HEK293T (cell line): ENCODE measurements at regions not wholly inside any gene's neighbourhood (a gene's known extent, or its start where the extent isn't known, plus 50 kb on each side); places are given as distances from the start of the nearest gene placed in this dataset.

Experiments used
- CTCF ChIA-PET: fragments of 350-600 bp; formaldehyde crosslinking; extraction: SDS; loops from one replicate; lab custom pipeline; 2021; ENCODE audit warnings: antibody characterized with exemption, inconsistent platforms; lab: Yijun Ruan, JAX
- POLR2A ChIA-PET: fragments of 350-600 bp; formaldehyde crosslinking; extraction: SDS; loops from one replicate; lab custom pipeline; 2020; ENCODE audit warnings: antibody characterized with exemption, inconsistent platforms; lab: Yijun Ruan, JAX
- DNase-seq: peaks from one replicate; pipeline ENCODE4 v3.0.0; 2012; ENCODE audit warnings: mixed read lengths; ENCODE audit errors: extremely low spot score
- ARNT ChIP-seq: fragments of 450-650 bp; IDR thresholded peaks from 2 replicates; pipeline ENCODE4 v1.6.1; 2017; ENCODE audit warnings: mild to moderate bottlenecking
- BHLHE40 ChIP-seq: fragments of 450-650 bp; IDR thresholded peaks from 2 replicates; pipeline ENCODE4 v1.6.1; 2016; ENCODE audit warnings: mild to moderate bottlenecking, moderate library complexity, borderline replicate concordance
- CTBP1 ChIP-seq: fragments of 450-650 bp; IDR thresholded peaks from 2 replicates; pipeline ENCODE4 v1.6.1; 2016; ENCODE audit warnings: borderline replicate concordance
- ELF4 ChIP-seq: fragments of 450-650 bp; IDR thresholded peaks from 2 replicates; pipeline ENCODE4 v1.6.1; 2017; ENCODE audit warnings: antibody characterized with exemption
- FOXA1 ChIP-seq: fragments of 450-650 bp; IDR thresholded peaks from 2 replicates; pipeline ENCODE4 v1.6.1; 2016; ENCODE audit warnings: mild to moderate bottlenecking
- FOXK2 ChIP-seq: fragments of 450-650 bp; IDR thresholded peaks from 2 replicates; pipeline ENCODE4 v1.6.1; 2016; ENCODE audit warnings: mild to moderate bottlenecking
- FOXM1 ChIP-seq: fragments of 450-650 bp; IDR thresholded peaks from 2 replicates; pipeline ENCODE4 v1.6.1; 2017; ENCODE audit warnings: mild to moderate bottlenecking, borderline replicate concordance
- HDGF ChIP-seq: fragments of 450-650 bp; IDR thresholded peaks from 2 replicates; pipeline ENCODE4 v1.6.1; 2017; ENCODE audit warnings: antibody characterized with exemption, borderline replicate concordance
- L3MBTL2 ChIP-seq: fragments of 450-650 bp; conservative IDR thresholded peaks from 2 replicates; pipeline ENCODE4 v1.6.1; 2016; ENCODE audit warnings: mild to moderate bottlenecking
- LEF1 ChIP-seq: fragments of 450-650 bp; IDR thresholded peaks from 2 replicates; pipeline ENCODE4 v1.6.1; 2017; ENCODE audit warnings: mild to moderate bottlenecking, borderline replicate concordance
- NFRKB ChIP-seq: fragments of 450-650 bp; IDR thresholded peaks from 2 replicates; pipeline ENCODE4 v1.6.1; 2016; ENCODE audit warnings: mild to moderate bottlenecking, moderate library complexity
- SP1 ChIP-seq: fragments of 450-650 bp; IDR thresholded peaks from 2 replicates; pipeline ENCODE4 v1.6.1; 2017
- SUZ12 ChIP-seq: fragments of 450-650 bp; IDR thresholded peaks from 2 replicates; pipeline ENCODE4 v1.6.1; 2016; ENCODE audit warnings: mild to moderate bottlenecking
- TARDBP ChIP-seq: fragments of 450-650 bp; IDR thresholded peaks from 2 replicates; pipeline ENCODE4 v1.6.1; 2016
- ZNF384 ChIP-seq: fragments of 450-650 bp; IDR thresholded peaks from 2 replicates; pipeline ENCODE4 v1.6.1; 2016
- TF ChIP-seq, protein P1 (sequence below): fragments of 450-650 bp; IDR thresholded peaks from 2 replicates; pipeline ENCODE4 v1.6.1; 2016

DNA sequence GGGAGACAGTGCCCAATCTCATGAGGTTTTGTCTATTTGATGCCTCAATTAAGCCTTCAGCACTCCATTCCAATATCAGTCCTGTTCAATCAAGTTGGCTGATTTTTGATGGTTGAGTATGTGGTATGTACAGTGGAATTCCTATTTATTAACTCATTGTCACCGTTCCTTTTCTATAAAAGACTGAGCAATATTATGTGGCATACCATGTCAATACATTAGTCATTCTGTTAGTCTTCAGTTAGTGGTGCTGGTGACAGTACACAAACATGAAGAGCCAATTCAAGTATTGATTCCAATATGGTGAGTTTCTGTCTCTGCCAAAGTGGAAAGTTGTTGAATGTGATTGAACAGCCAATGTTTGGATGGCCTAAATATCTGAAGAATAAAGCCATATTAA is 1343.9 kb downstream of the SUCLG1 start:
- ChIA-PET POLR2A (no interaction called here), CTCF (no interaction called here)
- TF ChIP-seq SUZ12 (no peak), BHLHE40 (no peak), TARDBP (no peak), ARNT (no peak), L3MBTL2 (no peak), FOXM1 (no peak), FOXK2 (no peak), SP1 (no peak), CTBP1 (no peak), ELF4 (no peak), LEF1 (no peak), FOXA1 (no peak), NFRKB (no peak), HDGF (no peak), ZNF384 (no peak)
- TF ChIP-seq, protein P1, sequence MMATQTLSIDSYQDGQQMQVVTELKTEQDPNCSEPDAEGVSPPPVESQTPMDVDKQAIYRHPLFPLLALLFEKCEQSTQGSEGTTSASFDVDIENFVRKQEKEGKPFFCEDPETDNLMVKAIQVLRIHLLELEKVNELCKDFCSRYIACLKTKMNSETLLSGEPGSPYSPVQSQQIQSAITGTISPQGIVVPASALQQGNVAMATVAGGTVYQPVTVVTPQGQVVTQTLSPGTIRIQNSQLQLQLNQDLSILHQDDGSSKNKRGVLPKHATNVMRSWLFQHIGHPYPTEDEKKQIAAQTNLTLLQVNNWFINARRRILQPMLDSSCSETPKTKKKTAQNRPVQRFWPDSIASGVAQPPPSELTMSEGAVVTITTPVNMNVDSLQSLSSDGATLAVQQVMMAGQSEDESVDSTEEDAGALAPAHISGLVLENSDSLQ = no peak
- no peak for DNase-seq

DNA sequence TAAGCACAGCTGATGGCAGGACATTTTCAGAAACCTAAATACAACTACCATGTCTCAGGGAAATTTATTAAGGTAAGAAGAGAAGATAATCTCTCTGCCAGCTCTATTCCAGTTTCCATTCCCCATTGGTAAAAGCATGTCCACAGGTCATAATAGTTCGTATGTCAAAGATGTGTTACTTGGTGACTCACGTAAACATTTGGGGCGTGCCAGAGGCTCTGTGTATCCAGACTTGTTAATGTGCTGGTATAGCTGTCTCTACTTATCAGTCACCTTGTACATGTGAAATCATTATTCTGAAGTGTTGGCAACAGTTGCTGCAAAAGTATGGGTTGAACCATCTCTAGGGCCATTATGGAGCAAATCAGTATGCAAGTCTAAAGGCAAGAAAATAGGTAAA is 1345.1 kb downstream of the SUCLG1 start:
- CTCF ChIA-PET = no interaction called here
- DNase-seq = no peak
- POLR2A ChIA-PET = no interaction called here
- TF ChIP-seq, protein P1 = no peak
- no peak for TF ChIP-seq FOXK2
- no peak for TF ChIP-seq HDGF
- no peak for TF ChIP-seq ARNT
- no peak for TF ChIP-seq L3MBTL2
- TF ChIP-seq ZNF384 = no peak
- no peak for TF ChIP-seq NFRKB
- TF ChIP-seq LEF1 = no peak

DNA sequence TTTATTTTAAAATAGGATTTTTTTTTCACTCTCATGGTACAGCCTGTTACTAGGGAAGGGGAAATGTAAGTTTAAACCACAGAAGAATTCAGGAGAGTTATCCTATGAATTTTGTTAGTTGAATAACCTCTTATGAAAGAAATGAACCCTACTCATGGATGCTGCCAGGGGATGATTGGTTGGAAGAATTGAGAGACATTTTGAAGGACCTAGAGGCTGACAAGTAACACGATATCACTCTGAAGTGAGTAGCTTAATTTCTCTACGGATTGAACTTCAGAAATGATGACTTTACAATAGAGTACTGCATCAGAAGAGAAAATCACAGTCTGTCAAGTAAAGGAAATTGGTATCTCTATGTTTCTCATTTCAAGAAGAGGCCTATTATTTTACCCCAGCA is 1346.2 kb downstream of the SUCLG1 start:
- POLR2A ChIA-PET = no interaction called here
- no peak for DNase-seq
- CTCF ChIA-PET = no interaction called here
- TF ChIP-seq CTBP1 (no peak), LEF1 (no peak), FOXA1 (no peak), FOXM1 (no peak), FOXK2 (no peak), HDGF (no peak), BHLHE40 (no peak), SUZ12 (no peak), ZNF384 (no peak), ELF4 (no peak), NFRKB (no peak)

DNA sequence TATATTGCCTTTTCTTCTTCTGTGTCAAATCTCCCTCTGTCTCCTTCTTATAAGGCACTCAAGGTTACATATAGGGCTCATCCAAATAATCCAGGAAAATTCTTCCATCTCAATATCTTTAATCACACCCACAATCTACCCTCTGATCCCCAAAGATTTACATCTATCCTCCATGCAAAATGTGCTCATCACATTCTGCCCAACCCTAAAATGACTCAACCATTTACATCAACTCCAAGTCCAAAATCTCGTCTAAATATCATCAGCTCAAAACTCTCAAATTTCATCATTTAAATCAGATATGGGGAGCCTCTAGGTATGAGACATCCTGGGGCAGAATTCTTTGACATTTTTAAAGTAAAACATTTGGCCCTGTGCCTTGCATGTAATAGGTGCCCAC is 1349.8 kb downstream of the SUCLG1 start:
- no peak for TF ChIP-seq FOXM1
- TF ChIP-seq, protein P1 = no peak
- TF ChIP-seq TARDBP = no peak
- no peak for TF ChIP-seq HDGF
- TF ChIP-seq CTBP1 = no peak
- TF ChIP-seq FOXK2 = no peak
- no peak for TF ChIP-seq BHLHE40
- TF ChIP-seq LEF1 = no peak
- DNase-seq = no peak
- ChIA-PET POLR2A (no interaction called here), CTCF (no interaction called here)

DNA sequence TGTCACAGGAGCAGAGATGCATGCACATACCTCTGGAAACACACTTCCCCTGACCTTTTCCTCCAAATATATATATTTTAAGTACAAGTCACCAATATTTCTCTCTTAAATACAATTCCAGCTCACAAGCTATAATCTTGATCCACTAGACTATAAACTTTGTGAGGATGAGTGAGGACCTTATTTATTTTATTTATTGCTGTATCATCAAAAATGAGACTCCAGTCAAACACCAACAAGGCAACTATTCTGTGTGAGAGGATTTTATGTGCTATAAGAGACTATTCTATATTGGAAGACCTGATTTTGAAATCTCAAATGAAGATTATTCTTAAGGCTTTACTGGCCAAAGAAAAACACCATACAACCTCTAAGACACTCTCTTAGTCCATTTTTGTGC is 1352.2 kb downstream of the SUCLG1 start:
- POLR2A ChIA-PET = no interaction called here
- CTCF ChIA-PET = no interaction called here
- DNase-seq = no peak
- TF ChIP-seq FOXM1 (no peak), ARNT (no peak), L3MBTL2 (no peak), TARDBP (no peak), NFRKB (no peak), SUZ12 (no peak), ZNF384 (no peak), SP1 (no peak), LEF1 (no peak), CTBP1 (no peak), BHLHE40 (no peak), HDGF (no peak), FOXA1 (no peak), FOXK2 (no peak), ELF4 (no peak)
- TF ChIP-seq, protein P1 = no peak

DNA sequence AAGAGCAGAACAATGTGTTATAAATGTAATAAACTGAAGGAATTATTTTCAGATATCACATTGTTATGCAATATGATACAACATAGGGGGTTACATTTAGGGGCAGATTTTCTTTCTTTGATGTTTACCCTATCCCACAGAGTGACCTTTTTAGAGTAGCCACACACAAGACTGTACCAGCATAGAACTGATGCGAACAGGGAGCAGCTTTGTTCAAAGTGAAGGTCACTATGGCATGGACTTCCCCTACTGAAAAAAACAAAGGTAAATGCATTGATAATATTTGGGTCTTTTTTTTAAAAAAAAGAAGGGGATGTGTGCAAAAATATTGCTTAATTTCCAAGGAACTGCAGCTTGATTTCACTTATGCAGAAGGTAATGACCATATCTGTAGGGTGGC is 1354.9 kb downstream of the SUCLG1 start:
- no peak for DNase-seq
- TF ChIP-seq, protein P1 = no peak
- no peak for TF ChIP-seq FOXM1
- no peak for TF ChIP-seq ARNT
- no peak for TF ChIP-seq FOXK2
- POLR2A ChIA-PET = no interaction called here
- CTCF ChIA-PET = no interaction called here
